ENCODE measurements at regions not wholly inside any gene's neighbourhood (a gene's known extent, or its start where the extent isn't known, plus 50 kb on each side); places are given as distances from the start of the nearest gene placed in this dataset.

- Histone ChIP-seq H3K9me3 (no peaks in the 10 kb centered on the region), H3K4me1 (no peaks in the 10 kb centered on the region), H3K4me2 (no peak overlapping the region), H3K27ac (no peak overlapping the region), H3K4me3 (no peak overlapping the region)
- CTCF ChIA-PET: interaction anchor here (0.6 kb wide), 1 partner anchor 58 kb away, joined by 5 read pairs; no protein-coding TSS in a partner anchor
- no peak for TF ChIP-seq KDM1A (IDR thresholded peaks at IDR 0.05; ENCODE audit: low read depth)
- TF ChIP-seq ZC3H11A (IDR thresholded peaks at IDR 0.05): no peak
- TF ChIP-seq TFCP2L1 (CRISPR knock-in tag; IDR thresholded peaks at IDR 0.05): no peak
- TF ChIP-seq ZSCAN20 (CRISPR knock-in tag; IDR thresholded peaks at IDR 0.05): no peak
- TF ChIP-seq HDAC2 (IDR thresholded peaks at IDR 0.05): no peak
- TF ChIP-seq FOSL2 (IDR thresholded peaks at IDR 0.05): no peak
- TF ChIP-seq FOSL2 (CRISPR knock-in tag; IDR thresholded peaks at IDR 0.05): no peak
- TF ChIP-seq CBX8 (IDR thresholded peaks at IDR 0.05): no peak
- no peak for TF ChIP-seq HOXB13 (CRISPR knock-in tag; IDR thresholded peaks at IDR 0.05; ENCODE audit: low read depth)
- TF ChIP-seq CHD4 (IDR thresholded peaks at IDR 0.05; ENCODE audit: borderline replicate concordance): no peak
- no peak for TF ChIP-seq MAZ (IDR thresholded peaks at IDR 0.05; ENCODE audit: borderline replicate concordance, low read depth, low read length)
- no peak for TF ChIP-seq REST (IDR thresholded peaks at IDR 0.05)
- FAIRE-seq: no peak
- DNase-seq (ENCODE audit: low read depth in 1 of 2, low spot score in 1 of 2): no peak
- 39% methylated on average over 2 of the region's 2 CpGs for WGBS (ENCODE audit: missing lambda C conversion rate)
- no peak for ATAC-seq
- POLR2A ChIA-PET: interaction anchor here (0.7 kb wide), 1 partner anchor 15 kb away, joined by 4 read pairs; no protein-coding TSS in a partner anchor
These were observed 88.7 kb upstream of the PIK3R1 start for GRCh38 chr5:68126886-68127285.

GRCh38 chr5:68122439-68123328, 92.9 kb upstream of the PIK3R1 start:
- ATAC-seq (no peak), DNase-seq (ENCODE audit: low read depth in 1 of 2, low spot score in 1 of 2) (no peak), FAIRE-seq (no peak)
- no peaks in the 10 kb centered on the region for H3K9me3 ChIP-seq
- ChIA-PET POLR2A (no interaction called here), CTCF (interaction anchor here (1.0 kb wide), 1 partner anchor 10 kb away, joined by 3 read pairs; no protein-coding TSS in a partner anchor)
- 17% methylated on average over 7 of the region's 7 CpGs for WGBS (ENCODE audit: missing lambda C conversion rate)
- no peak for TF ChIP-seq JUN (IDR thresholded peaks at IDR 0.05)
- TF ChIP-seq BHLHE40 (IDR thresholded peaks at IDR 0.05; ENCODE audit: low read depth, low read length): no peak
- no peak for TF ChIP-seq CBX2 (IDR thresholded peaks at IDR 0.05; ENCODE audit: borderline replicate concordance, low read depth)
- no peak for TF ChIP-seq ZC3H11A (IDR thresholded peaks at IDR 0.05)
- no peak for TF ChIP-seq RFX5 (IDR thresholded peaks at IDR 0.05)
- TF ChIP-seq USF2 (IDR thresholded peaks at IDR 0.05): no peak
- TF ChIP-seq, protein P1, sequence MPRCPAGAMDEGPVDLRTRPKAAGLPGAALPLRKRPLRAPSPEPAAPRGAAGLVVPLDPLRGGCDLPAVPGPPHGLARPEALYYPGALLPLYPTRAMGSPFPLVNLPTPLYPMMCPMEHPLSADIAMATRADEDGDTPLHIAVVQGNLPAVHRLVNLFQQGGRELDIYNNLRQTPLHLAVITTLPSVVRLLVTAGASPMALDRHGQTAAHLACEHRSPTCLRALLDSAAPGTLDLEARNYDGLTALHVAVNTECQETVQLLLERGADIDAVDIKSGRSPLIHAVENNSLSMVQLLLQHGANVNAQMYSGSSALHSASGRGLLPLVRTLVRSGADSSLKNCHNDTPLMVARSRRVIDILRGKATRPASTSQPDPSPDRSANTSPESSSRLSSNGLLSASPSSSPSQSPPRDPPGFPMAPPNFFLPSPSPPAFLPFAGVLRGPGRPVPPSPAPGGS (IDR thresholded peaks at IDR 0.05): no peak
- no peak for TF ChIP-seq CEBPB (IDR thresholded peaks at IDR 0.05)
- TF ChIP-seq HEYL (CRISPR knock-in tag; IDR thresholded peaks at IDR 0.05): no peak
- no peak for TF ChIP-seq EHF (CRISPR knock-in tag; IDR thresholded peaks at IDR 0.05)
- TF ChIP-seq TFCP2L1 (CRISPR knock-in tag; IDR thresholded peaks at IDR 0.05): no peak
- no peak overlapping the region for H3K4me3 ChIP-seq
- H3K27ac ChIP-seq: no peak overlapping the region
- no peak overlapping the region for H3K4me2 ChIP-seq
- H3K4me1 ChIP-seq: no peaks in the 10 kb centered on the region
